ENCODE measurements at regions not wholly inside any gene's neighbourhood (a gene's known extent, or its start where the extent isn't known, plus 50 kb on each side); places are given as distances from the start of the nearest gene placed in this dataset.
"Not testable (repeated sequence)": the region's sequence is repeated elsewhere in the genome, so short reads cannot be mapped to it uniquely, and the experiment has no call there.

GRCh38 chrX:116292183-116292582, 121.6 kb downstream of the AGTR2 start:
- DNase-seq, result no peak

DNA sequence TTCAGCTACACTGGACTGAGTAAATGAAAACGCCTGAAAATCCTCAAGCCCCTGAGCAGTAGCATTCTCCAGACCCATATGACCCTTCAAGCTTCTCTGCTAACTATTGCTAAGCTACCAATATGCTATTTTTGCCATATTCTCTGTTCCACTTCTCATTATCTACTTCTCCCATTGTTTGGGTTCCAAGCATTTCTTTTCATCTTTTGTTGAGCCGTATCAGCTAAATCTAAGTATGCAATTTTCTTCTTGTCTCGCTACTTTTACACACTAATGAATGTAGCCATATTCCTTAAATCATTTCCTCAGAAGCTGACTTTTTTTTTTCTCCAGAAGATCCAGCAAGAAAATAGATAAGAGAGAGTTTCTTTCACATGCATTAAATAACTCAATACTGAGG, 128.4 kb downstream of the AGTR2 start:
- DNase-seq, result no peak

DNA sequence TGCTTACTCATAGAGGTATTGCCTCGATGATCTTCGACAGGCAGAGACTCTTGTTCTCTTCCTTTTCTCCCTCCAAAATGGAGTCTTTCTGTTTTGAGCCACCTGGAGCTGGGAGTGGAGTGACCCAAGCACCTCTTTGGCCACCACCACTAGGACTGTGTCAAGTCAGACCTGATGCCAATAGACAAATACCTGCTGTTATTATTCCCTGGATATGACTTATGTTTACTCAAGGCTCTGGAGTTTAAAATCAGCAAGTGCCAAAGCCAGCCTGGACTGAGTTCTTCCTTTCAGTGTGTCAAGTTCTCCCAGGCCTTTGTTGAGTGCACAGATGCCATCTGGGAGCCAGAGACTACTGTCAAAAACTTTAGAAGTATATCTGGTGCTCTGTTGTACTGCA, 130.2 kb upstream of the SLC6A14 start:
- DNase-seq, result no peak

DNA sequence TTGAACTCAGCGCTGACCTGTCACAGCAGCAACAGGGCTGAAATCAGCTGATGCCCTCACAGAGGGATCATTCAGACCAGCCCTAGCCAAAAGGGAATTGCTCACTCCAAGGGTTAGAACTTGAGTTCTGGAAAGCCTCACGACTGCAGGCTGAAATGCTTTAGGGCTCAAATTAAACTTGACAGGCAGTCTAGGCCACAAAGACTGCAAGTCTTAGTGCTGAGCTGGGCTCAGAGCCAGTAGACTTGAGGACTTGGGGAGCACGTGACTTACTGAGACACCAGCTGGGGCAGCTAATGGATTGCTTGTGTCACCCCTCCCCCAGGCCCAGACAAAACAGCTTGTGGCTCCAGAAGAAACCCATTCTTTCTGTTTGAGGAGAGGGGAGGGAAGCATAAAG, 119.0 kb upstream of the SLC6A14 start:
- DNase-seq, result peak; percentile 0

DNA sequence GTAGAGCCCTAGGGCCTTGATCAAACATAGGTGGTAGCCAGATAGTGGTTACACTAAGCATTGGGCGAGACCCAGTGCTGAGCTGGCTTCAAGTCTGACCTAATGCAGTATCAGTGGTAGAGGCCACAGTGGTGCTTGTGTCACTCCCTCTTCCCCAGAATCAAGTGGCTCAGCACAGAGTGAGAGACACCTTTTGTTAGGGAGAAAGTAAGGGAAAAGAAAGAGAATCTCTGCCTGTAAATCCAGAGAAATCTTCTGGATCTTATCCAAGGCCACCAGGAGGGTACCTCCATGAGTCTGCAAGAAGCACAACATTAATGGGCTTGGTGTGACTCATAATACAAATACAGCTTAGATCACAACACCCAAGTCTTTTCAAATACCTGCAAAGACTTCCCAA, 117.7 kb upstream of the SLC6A14 start:
- no peak for DNase-seq

DNA sequence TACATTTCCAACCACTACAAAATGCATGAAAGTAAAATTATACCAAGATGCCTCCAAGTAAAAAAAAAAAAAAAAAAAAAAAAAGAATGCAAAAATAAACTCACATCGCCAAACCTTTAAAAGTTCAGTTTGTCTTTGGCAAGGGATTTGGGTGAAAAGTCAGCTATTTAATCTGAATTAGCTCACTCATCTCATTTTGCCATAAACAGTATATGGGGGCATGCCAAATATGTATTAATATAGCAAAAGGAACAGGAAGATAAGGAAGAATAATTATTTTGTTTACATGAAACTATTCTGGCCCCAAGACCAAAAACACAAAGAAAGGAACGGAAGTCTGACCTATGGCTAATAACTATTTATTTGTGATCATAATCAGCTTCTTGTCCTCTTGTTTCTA, 114.7 kb upstream of the SLC6A14 start:
- no peak for DNase-seq

- DNase-seq, result not testable (repeated sequence)
These were observed 104.4 kb upstream of the SLC6A14 start for GRCh38 chrX:116332026-116332425.

- not testable (repeated sequence) for DNase-seq
These were observed 101.6 kb upstream of the SLC6A14 start for GRCh38 chrX:116334797-116335196.

DNA sequence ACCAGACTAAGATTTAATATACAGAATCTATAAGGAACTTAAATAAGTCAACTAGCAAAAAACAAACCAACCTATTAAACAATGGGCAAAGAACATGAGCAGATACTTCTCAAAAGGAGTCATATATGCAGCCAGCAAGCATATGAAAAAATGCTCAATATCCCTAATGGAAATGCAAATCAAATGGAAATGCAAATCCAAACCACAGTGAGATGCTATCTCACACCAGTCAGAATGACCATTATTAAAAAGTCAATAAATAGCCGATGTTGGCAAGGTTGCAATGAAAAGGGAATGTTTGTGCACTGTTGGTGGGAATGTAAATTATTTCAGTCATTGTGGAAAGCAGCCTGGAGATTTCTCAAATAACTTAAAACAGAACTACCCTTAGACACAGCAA, 97.0 kb upstream of the SLC6A14 start:
- no peak for DNase-seq

- no peak for DNase-seq
These were observed 93.5 kb upstream of the SLC6A14 start for GRCh38 chrX:116342903-116343302.

GRCh38 chrX:116345958-116346357, 90.4 kb upstream of the SLC6A14 start:
- no peak for DNase-seq

DNA sequence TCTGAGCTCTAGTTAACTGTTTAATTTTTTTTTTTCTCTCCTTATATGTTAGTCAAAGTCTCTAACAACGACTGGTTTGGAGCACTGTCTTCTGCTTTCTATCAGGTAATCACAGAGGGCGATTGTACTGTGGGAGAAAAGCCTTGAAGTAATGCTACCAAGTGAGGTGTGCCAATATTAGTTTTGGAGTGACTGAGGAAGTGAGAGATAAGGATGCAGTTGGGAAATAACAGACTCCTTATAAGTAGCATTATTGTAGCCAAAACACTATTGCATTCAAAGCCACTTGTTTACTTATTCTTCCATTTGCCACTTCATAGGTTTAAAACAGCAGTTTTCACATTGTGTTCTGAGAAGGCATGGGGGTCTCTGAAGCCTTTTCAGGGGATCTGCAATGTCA, 79.1 kb upstream of the SLC6A14 start:
- no peak for DNase-seq

DNA sequence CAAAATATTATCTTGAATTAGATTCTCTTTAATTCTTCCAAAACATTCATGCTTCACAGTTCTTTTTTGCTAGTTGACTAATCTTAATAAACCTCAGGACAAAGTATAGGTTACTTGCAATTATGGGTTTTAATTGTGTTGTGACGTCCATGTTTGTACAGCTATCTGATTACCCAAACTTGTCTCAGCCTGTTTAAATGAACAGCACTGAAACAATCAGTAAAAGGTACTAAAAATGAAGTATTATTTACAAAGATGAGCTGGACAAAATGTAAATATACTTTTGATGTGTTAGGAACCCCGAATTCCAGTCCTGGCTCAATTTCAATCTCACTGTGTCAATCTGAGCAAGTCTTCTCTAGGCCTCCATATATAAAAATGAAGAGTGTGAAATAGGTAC, 57.4 kb upstream of the SLC6A14 start:
- no peak for DNase-seq

DNA sequence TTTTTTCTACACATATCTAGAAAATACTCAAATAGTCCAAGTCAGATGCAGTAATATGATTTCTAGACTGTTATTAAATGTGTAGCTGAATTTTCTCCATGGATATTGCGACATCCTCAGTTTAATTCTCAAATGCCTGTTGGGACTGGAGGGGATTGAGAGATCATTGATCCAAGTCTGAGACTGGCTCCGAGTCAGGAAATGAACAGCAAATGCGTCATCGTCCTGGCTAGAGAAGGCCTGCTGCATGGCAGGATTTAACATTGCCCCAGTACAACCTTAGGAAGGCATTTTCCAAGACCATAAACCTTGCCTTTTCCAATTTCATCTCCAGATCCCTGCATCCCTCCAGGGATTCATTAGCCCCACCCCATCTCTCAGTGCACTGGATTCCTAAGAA, 56.6 kb upstream of the SLC6A14 start:
- no peak for DNase-seq

DNA sequence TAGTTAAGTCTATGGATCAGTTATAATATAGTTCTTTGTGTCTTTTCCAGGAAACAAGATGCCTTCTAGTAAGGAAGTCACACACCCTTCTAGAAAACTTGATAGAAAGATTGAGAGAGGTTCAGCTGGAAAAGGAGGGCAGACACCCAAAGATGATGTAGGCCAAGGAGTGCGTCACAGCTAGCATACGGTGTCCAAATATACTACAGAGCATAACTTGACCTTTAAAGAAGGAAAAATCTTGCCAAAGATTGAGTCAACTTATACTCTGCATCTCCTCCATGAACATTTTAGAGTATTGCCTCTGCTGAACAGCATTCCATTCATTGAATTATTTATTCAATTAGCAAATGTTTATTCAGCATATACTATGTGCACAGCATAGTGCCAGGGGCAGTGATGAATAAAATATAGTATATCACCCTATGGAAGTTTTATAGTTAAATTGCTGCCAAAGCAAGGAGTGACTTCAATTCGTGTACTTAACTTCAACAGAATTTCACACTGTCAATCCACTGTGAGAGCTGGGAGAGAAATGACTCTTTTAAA, 51.9 kb upstream of the SLC6A14 start:
- no peak for DNase-seq

Data from DMS79 treated with DMSO at 0.1 percent for 48 hours (cell line).